ENCODE measurements at regions not wholly inside any gene's neighbourhood (a gene's known extent, or its start where the extent isn't known, plus 50 kb on each side); places are given as distances from the start of the nearest gene placed in this dataset.
"Not testable (repeated sequence)": the region's sequence is repeated elsewhere in the genome, so short reads cannot be mapped to it uniquely, and the experiment has no call there.

GRCh38 chr4:49117951-49118350 lies 131.9 kb downstream of the CWH43 start:
- H3K27ac ChIP-seq (ENCODE audit: insufficient read depth, low read length, poor library complexity, severe bottlenecking); H3K36me3 ChIP-seq (ENCODE audit: control insufficient read depth, insufficient read depth, low read length); ATAC-seq (ENCODE audit: low read depth in 2 of 2); H3K27me3 ChIP-seq (ENCODE audit: control insufficient read depth, insufficient read depth, low read length); H3K4me3 ChIP-seq (ENCODE audit: low read depth, low read length); H3K27me3 Mint-ChIP-seq; H3K27ac Mint-ChIP-seq; H3K4me3 Mint-ChIP-seq; DNase-seq; H3K4me1 ChIP-seq (ENCODE audit: control insufficient read depth, insufficient read depth, low read length, poor library complexity, severe bottlenecking): not testable (repeated sequence)
- Mint-ChIP-seq H3K36me3 (peaks cover 25% of the 10 kb centered on the region), H3K4me1 (peaks cover 0 to 34% (median 4%) of the 10 kb centered on the region in 4 donors), H3K9me3 (peaks cover 8 to 79% (median 50%) of the 10 kb centered on the region in 7 donors)
- H3K9me3 ChIP-seq (ENCODE audit: control insufficient read depth in 2 of 2, low read length in 2 of 2) = peaks cover 57 to 58% of the 10 kb centered on the region in 2 experiments

- H3K4me3 ChIP-seq (ENCODE audit: low read depth, low read length); H3K4me3 Mint-ChIP-seq; H3K27ac ChIP-seq (ENCODE audit: insufficient read depth, low read length, poor library complexity, severe bottlenecking); DNase-seq; H3K4me1 ChIP-seq (ENCODE audit: control insufficient read depth, insufficient read depth, low read length, poor library complexity, severe bottlenecking); H3K27me3 Mint-ChIP-seq; H3K36me3 ChIP-seq (ENCODE audit: control insufficient read depth, insufficient read depth, low read length); H3K27me3 ChIP-seq (ENCODE audit: control insufficient read depth, insufficient read depth, low read length): not testable (repeated sequence)
- peaks cover 0 to 34% (median 4%) of the 10 kb centered on the region in 4 donors for H3K4me1 Mint-ChIP-seq
- H3K9me3 Mint-ChIP-seq = peaks cover 8 to 77% (median 50%) of the 10 kb centered on the region in 7 donors
- H3K27ac Mint-ChIP-seq = peak overlapping the region in 1 of 3 donors; percentile 0
- peaks cover 25% of the 10 kb centered on the region for H3K36me3 Mint-ChIP-seq
- ATAC-seq (ENCODE audit: low read depth in 2 of 2) = peak; percentile 43 to 50
- peaks cover 54% of the 10 kb centered on the region in 2 experiments for H3K9me3 ChIP-seq (ENCODE audit: control insufficient read depth in 2 of 2, low read length in 2 of 2)
Measured at GRCh38 chr4:49118379-49119212, 132.5 kb downstream of the CWH43 start.

- Mint-ChIP-seq H3K36me3 (peaks cover 24% of the 10 kb centered on the region), H3K9me3 (peaks cover 8 to 71% (median 45%) of the 10 kb centered on the region in 7 donors)
- not testable (repeated sequence) for H3K4me3 ChIP-seq (ENCODE audit: low read depth, low read length)
Measured at GRCh38 chr4:49119345-49119744, 133.3 kb downstream of the CWH43 start.

DNA sequence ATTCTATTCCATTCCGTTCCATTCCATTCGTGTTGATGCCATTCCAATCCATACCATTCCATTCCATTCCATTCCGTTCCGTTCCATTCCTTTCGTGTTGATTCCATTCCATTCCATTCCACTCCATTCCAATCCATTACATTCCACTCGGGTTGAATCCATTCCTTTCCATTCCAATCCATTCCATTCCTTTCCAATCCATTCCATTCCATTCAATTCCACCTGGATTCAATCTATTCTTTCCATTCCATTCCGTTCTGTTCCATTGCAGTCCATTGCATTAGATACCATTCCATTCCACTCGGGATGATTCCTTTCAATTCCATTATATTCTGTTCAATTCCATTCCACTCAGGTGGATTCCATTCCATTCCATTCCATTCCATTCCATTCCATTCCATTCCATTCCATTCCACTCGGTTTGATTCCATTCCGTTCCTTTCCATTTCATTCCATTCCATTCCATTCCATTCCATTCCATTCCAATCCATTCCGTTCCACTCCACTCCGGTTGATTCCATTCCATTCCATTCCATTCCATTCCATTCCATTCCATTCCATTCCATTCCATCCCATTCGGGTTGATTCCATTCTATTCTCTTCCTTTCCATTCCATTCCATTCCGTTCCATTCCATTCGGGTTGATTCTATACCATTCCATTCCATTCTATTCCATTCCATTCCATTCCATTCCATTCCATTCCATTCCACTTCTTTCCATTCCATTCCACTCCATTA lies 134.1 kb downstream of the CWH43 start:
- peaks cover 43 to 47% of the 10 kb centered on the region in 2 experiments for H3K9me3 ChIP-seq (ENCODE audit: control insufficient read depth in 2 of 2, low read length in 2 of 2)
- not testable (repeated sequence) for H3K36me3 ChIP-seq (ENCODE audit: control insufficient read depth, insufficient read depth, low read length); H3K27me3 ChIP-seq (ENCODE audit: control insufficient read depth, insufficient read depth, low read length); H3K4me3 Mint-ChIP-seq; H3K4me3 ChIP-seq (ENCODE audit: low read depth, low read length); H3K27me3 Mint-ChIP-seq; H3K27ac ChIP-seq (ENCODE audit: insufficient read depth, low read length, poor library complexity, severe bottlenecking); H3K4me1 ChIP-seq (ENCODE audit: control insufficient read depth, insufficient read depth, low read length, poor library complexity, severe bottlenecking); H3K27ac Mint-ChIP-seq
- H3K4me1 Mint-ChIP-seq = peaks cover 0 to 26% (median 4%) of the 10 kb centered on the region in 4 donors
- ATAC-seq (ENCODE audit: low read depth in 2 of 2) = peak in 1 of 2 donors; percentile 4
- peaks cover 8 to 63% (median 41%) of the 10 kb centered on the region in 7 donors for H3K9me3 Mint-ChIP-seq
- peaks cover 22% of the 10 kb centered on the region for H3K36me3 Mint-ChIP-seq
- peak in 1 of 3 donors; percentile 29 for DNase-seq

More at GRCh38 chr4:49119345-49119744, 133.3 kb downstream of the CWH43 start:
- H3K27ac Mint-ChIP-seq = peak overlapping the region in 1 of 3 donors; percentile 3
- H3K27ac ChIP-seq (ENCODE audit: insufficient read depth, low read length, poor library complexity, severe bottlenecking); H3K27me3 ChIP-seq (ENCODE audit: control insufficient read depth, insufficient read depth, low read length); DNase-seq; H3K4me3 Mint-ChIP-seq; H3K4me1 ChIP-seq (ENCODE audit: control insufficient read depth, insufficient read depth, low read length, poor library complexity, severe bottlenecking); H3K27me3 Mint-ChIP-seq; H3K36me3 ChIP-seq (ENCODE audit: control insufficient read depth, insufficient read depth, low read length): not testable (repeated sequence)
- peak in 1 of 2 donors; percentile 11 for ATAC-seq (ENCODE audit: low read depth in 2 of 2)
- peaks cover 0 to 31% (median 4%) of the 10 kb centered on the region in 4 donors for H3K4me1 Mint-ChIP-seq
- H3K9me3 ChIP-seq (ENCODE audit: control insufficient read depth in 2 of 2, low read length in 2 of 2) = peaks cover 50 to 54% of the 10 kb centered on the region in 2 experiments

DNA sequence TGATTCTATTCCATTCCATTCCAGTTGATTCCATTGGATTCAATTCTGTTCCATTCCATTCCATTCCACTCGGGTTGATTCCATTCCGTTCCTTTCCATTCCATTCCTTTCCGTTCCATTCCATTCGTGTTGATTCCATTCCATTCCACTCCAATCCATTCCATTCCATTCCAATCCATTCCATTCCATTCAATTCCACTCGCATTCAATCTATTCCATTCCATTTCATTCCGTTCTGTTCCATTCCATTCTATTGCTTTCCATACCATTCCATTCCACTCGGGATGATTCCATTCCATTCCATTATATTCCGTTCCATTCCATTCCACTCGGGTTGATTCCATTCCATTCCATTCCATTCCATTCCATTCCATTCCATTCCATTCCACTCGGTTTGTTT lies 134.7 kb downstream of the CWH43 start:
- not testable (repeated sequence) for H3K4me3 Mint-ChIP-seq; H3K27ac ChIP-seq (ENCODE audit: insufficient read depth, low read length, poor library complexity, severe bottlenecking); H3K27me3 Mint-ChIP-seq; H3K27me3 ChIP-seq (ENCODE audit: control insufficient read depth, insufficient read depth, low read length); H3K4me3 ChIP-seq (ENCODE audit: low read depth, low read length); H3K36me3 ChIP-seq (ENCODE audit: control insufficient read depth, insufficient read depth, low read length); H3K4me1 ChIP-seq (ENCODE audit: control insufficient read depth, insufficient read depth, low read length, poor library complexity, severe bottlenecking)
- peaks cover 38 to 45% of the 10 kb centered on the region in 2 experiments for H3K9me3 ChIP-seq (ENCODE audit: control insufficient read depth in 2 of 2, low read length in 2 of 2)
- peak in 1 of 3 donors; percentile 56 for DNase-seq
- H3K36me3 Mint-ChIP-seq = peaks cover 22% of the 10 kb centered on the region
- H3K9me3 Mint-ChIP-seq = peaks cover 8 to 57% (median 39%) of the 10 kb centered on the region in 7 donors
- H3K4me1 Mint-ChIP-seq = peaks cover 0 to 26% (median 4%) of the 10 kb centered on the region in 4 donors
- ATAC-seq (ENCODE audit: low read depth in 2 of 2) = peak; percentile 30 to 34
- peak overlapping the region in 1 of 3 donors; percentile 0 for H3K27ac Mint-ChIP-seq

DNA sequence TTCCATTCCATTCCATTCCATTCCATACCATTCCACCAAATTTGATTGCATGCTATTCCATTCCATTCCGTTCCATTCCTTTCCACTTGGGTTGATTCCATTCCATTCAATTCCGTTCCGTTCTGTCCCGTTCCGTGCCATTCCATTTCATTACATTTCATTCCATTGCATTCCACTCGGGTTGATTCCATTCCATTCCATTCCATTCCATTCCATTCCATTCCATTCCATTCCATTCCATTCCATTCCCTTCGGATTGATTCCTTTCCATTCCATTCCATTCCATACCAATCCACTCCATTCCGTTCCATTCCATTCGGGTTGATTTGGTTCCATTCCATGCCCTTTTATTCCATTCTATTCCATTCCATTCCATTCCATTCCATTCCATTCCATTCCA lies 140.4 kb downstream of the CWH43 start:
- H3K4me1 ChIP-seq (ENCODE audit: control insufficient read depth, insufficient read depth, low read length, poor library complexity, severe bottlenecking); ATAC-seq (ENCODE audit: low read depth in 2 of 2); H3K4me3 ChIP-seq (ENCODE audit: low read depth, low read length); H3K9me3 ChIP-seq (ENCODE audit: control insufficient read depth in 2 of 2, low read length in 2 of 2); H3K36me3 ChIP-seq (ENCODE audit: control insufficient read depth, insufficient read depth, low read length); DNase-seq; H3K27me3 Mint-ChIP-seq; H3K36me3 Mint-ChIP-seq; H3K4me1 Mint-ChIP-seq; H3K27me3 ChIP-seq (ENCODE audit: control insufficient read depth, insufficient read depth, low read length); H3K27ac Mint-ChIP-seq; H3K4me3 Mint-ChIP-seq; H3K27ac ChIP-seq (ENCODE audit: insufficient read depth, low read length, poor library complexity, severe bottlenecking): not testable (repeated sequence)
- peaks cover 0 to 10% (median 1%) of the 10 kb centered on the region in 7 donors for H3K9me3 Mint-ChIP-seq

DNA sequence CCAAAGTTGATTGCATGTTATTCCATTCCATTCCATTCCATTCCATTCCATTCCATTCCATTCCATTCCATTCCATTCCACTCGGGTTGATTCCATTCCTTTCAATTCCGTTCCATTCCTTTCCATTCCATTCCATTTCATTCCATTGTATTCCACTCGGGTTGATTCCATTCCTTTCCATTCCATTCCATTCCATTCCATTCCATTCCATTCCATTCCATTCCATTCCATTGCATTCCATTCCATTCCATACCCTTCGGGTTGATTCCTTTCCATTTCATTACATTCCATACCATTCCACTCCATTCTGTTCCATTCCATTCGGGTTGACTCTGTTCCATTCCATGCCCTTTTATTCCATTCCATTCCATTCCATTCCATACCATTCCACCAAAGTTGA lies 140.8 kb downstream of the CWH43 start:
- H3K27me3 ChIP-seq (ENCODE audit: control insufficient read depth, insufficient read depth, low read length); H3K4me1 Mint-ChIP-seq: not testable (repeated sequence)
- peaks cover 0 to 13% (median 4%) of the 10 kb centered on the region in 7 donors for H3K9me3 Mint-ChIP-seq

More for the DNA sequence above, 140.8 kb downstream of the CWH43 start:
- not testable (repeated sequence) for H3K4me3 Mint-ChIP-seq; H3K27ac Mint-ChIP-seq; DNase-seq; H3K27ac ChIP-seq (ENCODE audit: insufficient read depth, low read length, poor library complexity, severe bottlenecking); H3K4me3 ChIP-seq (ENCODE audit: low read depth, low read length); H3K36me3 Mint-ChIP-seq; H3K9me3 ChIP-seq (ENCODE audit: control insufficient read depth in 2 of 2, low read length in 2 of 2); ATAC-seq (ENCODE audit: low read depth in 2 of 2); H3K4me1 ChIP-seq (ENCODE audit: control insufficient read depth, insufficient read depth, low read length, poor library complexity, severe bottlenecking); H3K36me3 ChIP-seq (ENCODE audit: control insufficient read depth, insufficient read depth, low read length); H3K27me3 Mint-ChIP-seq
